ENCODE measurements at regions not wholly inside any gene's neighbourhood (a gene's known extent, or its start where the extent isn't known, plus 50 kb on each side); places are given as distances from the start of the nearest gene placed in this dataset.

DNA sequence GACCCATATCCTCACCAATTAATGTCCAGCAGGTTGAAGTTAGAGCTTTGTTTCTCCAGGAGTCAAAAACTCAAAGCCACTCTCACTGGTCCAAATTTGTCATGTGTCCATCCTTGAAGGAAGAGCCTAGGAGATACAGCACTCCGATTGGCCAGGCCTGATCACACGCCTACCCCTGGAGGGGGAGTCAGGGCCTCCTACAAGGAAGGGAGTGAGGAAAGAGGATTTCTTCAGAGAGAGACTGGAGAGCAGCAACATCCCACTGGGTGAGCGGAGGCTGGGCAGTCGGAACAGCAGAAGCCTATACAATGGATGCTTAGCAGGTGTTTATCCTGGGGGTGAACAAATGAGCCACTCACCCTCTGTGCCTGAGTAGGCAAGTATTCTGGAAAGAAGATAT is 113.9 kb downstream of the TRIM29 start:
- DNase-seq: no peak
- TF ChIP-seq, protein P1, sequence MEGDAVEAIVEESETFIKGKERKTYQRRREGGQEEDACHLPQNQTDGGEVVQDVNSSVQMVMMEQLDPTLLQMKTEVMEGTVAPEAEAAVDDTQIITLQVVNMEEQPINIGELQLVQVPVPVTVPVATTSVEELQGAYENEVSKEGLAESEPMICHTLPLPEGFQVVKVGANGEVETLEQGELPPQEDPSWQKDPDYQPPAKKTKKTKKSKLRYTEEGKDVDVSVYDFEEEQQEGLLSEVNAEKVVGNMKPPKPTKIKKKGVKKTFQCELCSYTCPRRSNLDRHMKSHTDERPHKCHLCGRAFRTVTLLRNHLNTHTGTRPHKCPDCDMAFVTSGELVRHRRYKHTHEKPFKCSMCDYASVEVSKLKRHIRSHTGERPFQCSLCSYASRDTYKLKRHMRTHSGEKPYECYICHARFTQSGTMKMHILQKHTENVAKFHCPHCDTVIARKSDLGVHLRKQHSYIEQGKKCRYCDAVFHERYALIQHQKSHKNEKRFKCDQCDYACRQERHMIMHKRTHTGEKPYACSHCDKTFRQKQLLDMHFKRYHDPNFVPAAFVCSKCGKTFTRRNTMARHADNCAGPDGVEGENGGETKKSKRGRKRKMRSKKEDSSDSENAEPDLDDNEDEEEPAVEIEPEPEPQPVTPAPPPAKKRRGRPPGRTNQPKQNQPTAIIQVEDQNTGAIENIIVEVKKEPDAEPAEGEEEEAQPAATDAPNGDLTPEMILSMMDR (IDR thresholded peaks at IDR 0.05): no peak
- no peak for TF ChIP-seq POLR2A (IDR thresholded peaks at IDR 0.05)
- WGBS, 2 donors: 88 to 97% methylated on average over 4 of the region's 4 CpGs
- Histone ChIP-seq H3K36me3 (no peaks in the 10 kb centered on the region), H3K4me1 (no peaks in the 10 kb centered on the region), H3K4me3 (replicated peaks in 1 of 3) (no peak overlapping the region), H3K27me3 (no peaks in the 10 kb centered on the region), H3K27ac (no peak overlapping the region), H3K9me3 (no peaks in the 10 kb centered on the region)
- intact Hi-C loops (cut with DNase I): no loop called here

DNA sequence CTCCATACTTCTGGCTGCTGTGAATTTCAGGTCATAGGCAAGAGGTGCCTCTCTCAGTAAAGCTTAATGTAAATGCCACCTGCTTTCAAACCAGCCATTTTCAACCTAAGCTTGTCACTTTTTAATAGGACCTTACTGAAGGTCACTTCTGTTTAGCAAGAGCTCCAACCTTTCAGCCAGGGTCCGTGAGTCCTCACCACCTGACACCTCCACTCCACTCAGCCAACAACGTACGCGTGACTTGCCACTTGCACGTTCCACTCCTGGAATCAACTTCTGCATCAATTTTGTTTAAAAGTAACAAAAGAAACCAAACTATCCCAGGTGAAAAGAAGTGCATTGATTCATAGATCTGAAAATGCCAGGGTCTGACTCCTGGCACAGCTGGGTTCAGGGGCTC is 114.4 kb downstream of the TRIM29 start:
- no peak for DNase-seq
- no peaks in the 10 kb centered on the region for H3K9me3 ChIP-seq
- H3K27ac ChIP-seq: no peak overlapping the region
- 42 to 47% methylated on average over 5 of the region's 5 CpGs for WGBS, 2 donors
- no peaks in the 10 kb centered on the region for H3K4me1 ChIP-seq
- H3K36me3 ChIP-seq: no peaks in the 10 kb centered on the region
- no peaks in the 10 kb centered on the region for H3K27me3 ChIP-seq
- intact Hi-C loops (cut with DNase I): no loop called here
- H3K4me3 ChIP-seq (replicated peaks in 1 of 3): no peak overlapping the region
- TF ChIP-seq POLR2A (IDR thresholded peaks at IDR 0.05): no peak
- TF ChIP-seq, protein P1 (IDR thresholded peaks at IDR 0.05): no peak

DNA sequence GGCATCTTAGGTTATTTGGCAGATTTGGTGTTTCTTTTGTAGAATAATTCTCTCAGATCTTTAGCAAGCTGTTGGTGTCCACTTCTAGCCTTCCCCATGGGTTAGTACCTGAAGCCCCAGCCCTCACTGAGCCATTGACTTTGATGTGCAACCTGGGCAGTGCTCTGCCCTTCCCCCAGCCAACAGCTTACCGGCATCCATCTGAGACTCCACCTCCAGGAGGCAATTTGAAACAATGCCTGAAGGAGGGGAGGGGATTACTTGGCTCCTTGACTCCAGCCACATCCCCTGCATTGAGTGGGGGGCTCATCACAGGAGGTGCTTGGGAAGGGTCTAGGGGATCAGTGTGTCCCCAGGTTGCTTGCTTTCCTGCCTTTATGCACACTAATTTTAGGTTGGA is 114.8 kb downstream of the TRIM29 start:
- TF ChIP-seq, protein P1 (IDR thresholded peaks at IDR 0.05): no peak
- TF ChIP-seq POLR2A (IDR thresholded peaks at IDR 0.05): no peak
- Histone ChIP-seq H3K27ac (no peak overlapping the region), H3K4me3 (replicated peaks in 1 of 3) (no peak overlapping the region), H3K4me1 (no peaks in the 10 kb centered on the region), H3K36me3 (no peaks in the 10 kb centered on the region), H3K27me3 (no peaks in the 10 kb centered on the region), H3K9me3 (no peaks in the 10 kb centered on the region)
- 0 to 14% methylated on average over 1 of the region's 1 CpG for WGBS, 2 donors
- DNase-seq: no peak
- intact Hi-C loops (cut with DNase I): no loop called here

DNA sequence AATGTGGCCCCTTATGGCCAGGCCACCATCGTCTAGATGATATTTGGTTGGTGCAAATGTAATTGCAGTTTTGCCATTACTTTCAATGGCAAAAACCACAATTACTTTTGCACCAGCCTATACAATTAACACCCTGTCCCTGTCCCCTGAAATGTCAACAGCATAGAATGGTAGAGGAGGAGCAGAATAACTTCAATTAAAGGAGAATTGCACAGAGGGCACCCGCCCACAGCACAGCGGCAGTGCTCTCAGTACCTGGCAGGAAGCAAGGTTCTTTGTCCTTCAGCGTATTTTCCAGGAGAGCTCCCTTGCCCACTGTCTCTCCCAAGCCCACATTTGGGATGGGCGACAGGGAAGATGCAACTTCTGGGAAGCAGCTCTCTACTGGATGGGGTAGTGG is 115.3 kb downstream of the TRIM29 start:
- no peaks in the 10 kb centered on the region for H3K9me3 ChIP-seq
- H3K4me3 ChIP-seq (replicated peaks in 1 of 3): no peak overlapping the region
- intact Hi-C loops (cut with DNase I): no loop called here
- H3K27ac ChIP-seq: no peak overlapping the region
- H3K36me3 ChIP-seq: no peaks in the 10 kb centered on the region
- no peaks in the 10 kb centered on the region for H3K4me1 ChIP-seq
- 85 to 87% methylated on average over 5 of the region's 5 CpGs for WGBS, 2 donors
- no peaks in the 10 kb centered on the region for H3K27me3 ChIP-seq
- TF ChIP-seq, protein P1 (IDR thresholded peaks at IDR 0.05): no peak
- TF ChIP-seq POLR2A (IDR thresholded peaks at IDR 0.05): no peak
- DNase-seq: no peak

DNA sequence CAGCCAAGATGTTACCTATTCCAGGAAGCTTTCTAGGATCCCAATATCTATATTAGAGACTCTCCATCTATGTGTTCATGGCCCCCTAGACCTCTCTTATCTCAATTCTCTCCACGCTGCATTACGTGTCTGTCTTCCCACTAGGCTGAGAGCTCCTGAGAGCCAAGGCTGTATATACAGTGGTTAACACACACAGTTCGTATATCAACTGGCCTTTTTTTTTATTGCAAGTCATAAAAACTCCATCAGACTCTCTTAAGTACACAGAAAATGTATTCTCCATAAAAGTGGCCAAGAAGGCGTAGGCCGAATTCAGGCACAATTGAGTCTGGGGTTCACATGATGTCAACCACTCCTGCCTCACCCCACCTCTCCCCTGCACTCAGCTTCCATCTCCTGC is 115.9 kb downstream of the TRIM29 start:
- WGBS, 2 donors: 92 to 96% methylated on average over 5 of the region's 5 CpGs
- Histone ChIP-seq H3K27ac (no peak overlapping the region), H3K4me1 (no peaks in the 10 kb centered on the region), H3K4me3 (replicated peaks in 1 of 3) (no peak overlapping the region), H3K9me3 (no peaks in the 10 kb centered on the region), H3K36me3 (no peaks in the 10 kb centered on the region), H3K27me3 (no peaks in the 10 kb centered on the region)
- intact Hi-C loops (cut with DNase I): no loop called here
- no peak for DNase-seq
- TF ChIP-seq, protein P1 (IDR thresholded peaks at IDR 0.05): no peak
- TF ChIP-seq POLR2A (IDR thresholded peaks at IDR 0.05): no peak
